ENCODE measurements at regions not wholly inside any gene's neighbourhood (a gene's known extent, or its start where the extent isn't known, plus 50 kb on each side); places are given as distances from the start of the nearest gene placed in this dataset.

DNA sequence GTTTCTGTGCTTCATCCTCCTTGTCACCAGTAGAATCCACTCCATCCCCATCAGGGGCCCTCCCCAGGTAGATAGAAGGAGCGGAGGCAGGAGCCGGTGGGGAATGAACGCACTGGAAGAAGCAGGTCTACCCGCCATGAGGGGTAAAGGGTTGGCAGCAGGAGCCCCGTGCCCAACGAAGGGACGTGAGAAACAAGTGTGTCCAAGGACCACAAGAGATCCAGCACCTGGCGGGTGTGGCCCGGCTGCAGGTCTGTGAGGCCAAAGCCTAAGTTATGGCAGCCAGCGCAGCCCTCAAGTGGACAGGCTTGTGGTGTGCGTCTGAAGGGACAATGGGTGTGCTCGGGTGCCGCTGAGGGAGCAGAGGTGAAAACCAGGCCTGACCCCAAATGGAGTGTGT is 94.3 kb downstream of the IRX2 start:
- DNase-seq (ENCODE audit: low read depth), result no peak

DNA sequence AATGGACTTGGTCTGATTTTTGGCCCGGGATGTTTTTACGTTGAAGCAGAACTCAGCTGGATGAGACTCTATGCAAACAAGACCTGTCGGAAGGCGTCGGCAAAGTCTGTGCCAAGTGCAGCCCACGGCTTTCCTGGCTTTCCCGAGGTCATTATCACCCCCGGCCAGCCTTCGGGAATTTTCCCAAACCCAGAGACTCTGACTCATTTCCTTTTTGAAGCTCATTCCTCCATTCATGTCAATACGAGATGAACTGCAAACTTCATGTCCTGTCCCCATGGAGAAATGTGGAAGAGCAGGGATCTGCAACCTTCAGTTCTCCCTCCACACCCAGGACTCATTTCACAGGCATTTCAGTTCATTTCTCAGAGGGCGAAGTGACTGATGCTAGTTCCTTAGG is 95.3 kb downstream of the IRX2 start:
- no peak for DNase-seq (ENCODE audit: low read depth)

DNA sequence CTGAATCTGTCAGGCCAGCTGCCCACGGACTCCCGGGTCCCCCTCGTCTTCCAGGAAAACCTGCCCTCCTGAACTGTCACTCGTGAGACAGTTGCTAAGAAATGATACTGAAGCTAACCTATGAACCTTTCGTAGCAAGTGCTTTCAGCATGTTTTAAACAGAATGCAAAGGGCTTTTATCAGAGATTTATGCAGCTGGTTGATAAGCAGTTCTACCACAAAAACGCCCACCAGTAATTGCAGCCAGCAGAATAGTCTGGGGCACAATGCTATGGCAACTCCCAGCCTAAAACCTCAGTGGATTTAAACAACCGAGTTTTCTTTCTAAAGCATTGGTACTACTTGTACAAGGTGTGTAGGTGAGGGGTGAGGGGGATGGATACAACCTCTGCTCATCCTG is 97.5 kb downstream of the IRX2 start:
- no peak for DNase-seq (ENCODE audit: low read depth)

DNA sequence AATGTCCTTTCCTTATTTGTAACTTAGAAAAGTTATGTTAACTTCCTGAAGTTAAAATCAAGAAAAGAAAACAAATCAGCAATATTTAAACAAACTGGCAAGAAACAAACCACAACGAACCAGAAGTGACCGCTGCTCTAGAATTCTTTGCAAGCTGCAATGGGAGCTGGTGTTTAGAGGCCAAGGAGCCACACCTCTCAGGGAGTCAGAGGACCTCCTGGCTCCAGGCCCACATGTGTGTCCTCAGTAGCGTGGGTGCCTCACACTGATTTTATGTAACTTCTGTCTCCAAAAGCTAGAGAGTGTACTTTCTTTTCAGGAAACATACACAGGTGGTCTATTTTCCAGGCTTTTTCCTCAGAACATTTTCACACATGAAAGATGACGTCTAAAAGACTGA is 100.4 kb downstream of the IRX2 start:
- no peak for DNase-seq (ENCODE audit: low read depth)

DNA sequence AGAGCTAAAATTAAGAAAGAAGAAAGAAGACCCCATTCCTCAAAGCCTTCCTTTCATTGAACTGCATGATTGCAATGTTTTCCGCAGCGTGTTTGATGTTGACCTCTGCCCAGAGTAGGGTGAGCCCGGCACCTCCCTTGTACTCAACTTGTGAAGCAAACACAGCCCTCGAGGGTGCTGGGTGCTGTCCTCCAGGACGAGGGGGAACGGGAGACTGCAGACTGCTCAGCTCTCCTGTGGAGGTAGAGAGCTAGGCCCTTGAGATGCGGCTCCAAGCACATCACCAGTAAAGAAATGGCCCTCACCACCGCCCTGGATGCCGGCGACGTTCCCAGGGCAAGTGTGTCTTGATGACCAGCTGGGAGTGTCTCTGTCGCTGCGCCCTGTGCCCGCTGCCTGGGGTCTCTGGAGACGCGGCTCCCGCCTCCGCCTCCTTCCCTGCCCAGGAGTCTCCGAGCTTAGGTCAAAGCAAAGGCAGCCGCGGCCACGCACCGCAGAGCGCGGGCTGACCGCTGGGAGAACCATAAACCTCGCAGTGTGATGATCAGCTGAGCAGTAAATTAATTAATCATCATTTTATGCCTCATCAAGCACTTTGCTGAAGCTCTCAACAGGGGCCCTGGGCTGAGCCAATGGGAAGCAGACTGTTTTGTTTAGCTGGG is 108.7 kb downstream of the IRX2 start:
- DNase-seq (ENCODE audit: low read depth), result no peak

DNA sequence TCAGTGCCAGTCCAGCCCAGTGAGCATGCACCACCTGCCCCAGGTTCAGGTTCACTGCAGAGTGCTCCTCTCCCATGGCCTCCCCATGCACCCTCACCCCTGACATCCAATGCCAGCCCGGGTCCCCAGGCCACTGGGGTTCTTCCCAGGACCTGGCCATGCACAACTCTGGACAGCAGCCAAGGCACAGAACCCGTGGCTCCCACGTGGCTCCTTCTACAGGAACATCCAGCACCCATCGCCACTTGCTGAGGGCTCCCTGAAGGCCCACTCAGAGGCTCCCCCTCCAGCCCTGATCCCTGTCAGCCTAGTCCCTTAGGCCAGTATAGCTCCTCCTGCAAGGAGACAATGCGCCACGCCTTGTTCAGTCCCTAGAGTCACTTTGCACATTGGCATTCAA is 110.8 kb downstream of the IRX2 start:
- no peak for DNase-seq (ENCODE audit: low read depth)

DNA sequence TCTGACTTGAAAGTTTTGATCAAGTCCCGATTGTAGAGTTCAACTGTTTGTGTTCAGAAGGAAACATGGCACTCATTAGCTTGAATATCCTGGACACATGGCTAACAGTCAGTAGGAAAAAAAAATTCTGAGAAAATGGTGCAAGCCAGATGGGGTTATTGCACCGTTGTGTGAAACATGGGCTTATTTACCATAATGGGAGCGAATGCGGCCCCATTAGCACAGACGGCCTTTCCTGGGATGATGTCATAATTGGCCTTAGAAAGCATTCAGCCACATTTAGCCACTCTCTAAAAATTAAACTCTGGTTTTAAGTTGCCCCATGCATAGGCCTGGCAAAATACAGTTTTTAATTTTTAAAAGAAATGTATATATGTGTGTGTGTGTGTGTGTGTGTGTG is 112.1 kb downstream of the IRX2 start:
- DNase-seq (ENCODE audit: low read depth), result no peak

DNA sequence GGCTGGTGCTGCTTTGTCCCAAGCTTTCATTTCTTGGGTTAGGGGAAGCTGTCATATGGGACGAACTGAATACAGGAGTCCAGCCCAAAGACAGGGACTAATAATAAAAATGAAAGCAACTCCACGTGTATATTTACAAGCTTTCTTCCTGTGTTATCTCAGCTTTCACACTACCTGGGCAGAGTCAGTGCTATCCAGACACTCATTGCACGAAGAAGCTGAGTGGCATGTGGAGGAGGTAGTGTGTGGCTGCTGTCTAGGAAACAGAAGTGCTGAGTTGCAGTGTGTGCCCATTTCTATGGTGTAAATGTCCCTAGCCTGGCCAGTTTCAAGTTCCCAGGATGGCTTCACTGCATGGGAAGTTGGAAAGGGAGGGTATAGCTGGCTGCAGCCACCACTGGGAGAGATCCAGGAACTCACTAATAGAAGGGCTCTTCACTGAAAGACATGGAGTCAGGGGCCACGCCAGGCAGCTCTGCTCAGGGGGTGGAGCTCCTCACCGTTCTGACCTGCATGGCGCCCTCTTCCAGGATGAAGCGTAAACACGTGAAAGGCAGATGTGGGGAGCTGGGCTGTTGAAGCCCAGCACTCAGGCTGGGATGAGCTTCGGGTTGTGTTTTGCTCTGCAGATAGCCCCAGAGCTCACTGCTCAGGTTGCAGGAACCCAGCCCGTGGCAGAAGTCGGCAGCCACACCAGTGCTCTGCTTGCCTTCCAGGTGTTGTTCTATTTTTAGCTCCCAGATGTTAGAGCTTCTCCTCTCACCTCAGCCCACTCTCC is 116.9 kb downstream of the IRX2 start:
- DNase-seq (ENCODE audit: low read depth), result no peak

DNA sequence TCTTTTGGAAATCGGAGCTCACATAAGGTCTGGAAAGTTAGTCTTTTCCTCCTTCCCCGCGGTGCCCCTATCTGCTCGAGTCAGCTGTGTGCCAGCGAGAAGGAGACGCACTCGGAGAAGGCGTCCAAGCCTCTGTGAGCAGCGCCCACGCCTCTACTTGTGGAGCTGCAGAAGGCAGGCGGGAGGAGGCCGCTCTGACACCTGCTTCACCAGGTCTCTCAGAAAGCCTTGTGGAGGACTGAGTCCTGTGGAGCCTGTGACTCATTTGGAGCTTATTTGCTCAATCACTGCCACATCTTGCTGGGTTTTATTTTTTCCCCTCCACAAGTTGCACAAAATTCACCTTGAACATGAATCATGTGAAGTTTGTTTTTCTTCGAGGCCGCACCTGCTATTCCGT is 117.5 kb downstream of the IRX2 start:
- DNase-seq (ENCODE audit: low read depth), result no peak

DNA sequence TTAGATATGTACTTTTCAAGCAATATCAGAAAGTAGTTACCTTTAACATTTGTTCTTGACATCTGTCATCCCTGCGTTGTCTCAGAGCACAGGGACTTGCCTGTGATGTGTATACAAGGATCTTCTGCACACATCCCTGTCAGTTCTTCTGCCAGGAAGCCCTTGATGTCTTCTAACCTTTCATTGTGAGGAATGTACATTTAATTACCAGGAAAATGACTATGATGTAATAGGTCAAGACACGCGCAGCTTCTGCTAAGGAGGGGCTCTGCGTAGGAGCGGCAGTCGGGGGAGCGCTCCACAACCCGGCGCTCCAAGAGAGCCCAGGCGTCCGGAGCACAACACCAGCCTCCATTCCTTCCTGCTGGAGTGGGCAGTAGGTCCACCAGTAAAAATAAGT is 119.7 kb downstream of the IRX2 start:
- DNase-seq (ENCODE audit: low read depth), result no peak

DNA sequence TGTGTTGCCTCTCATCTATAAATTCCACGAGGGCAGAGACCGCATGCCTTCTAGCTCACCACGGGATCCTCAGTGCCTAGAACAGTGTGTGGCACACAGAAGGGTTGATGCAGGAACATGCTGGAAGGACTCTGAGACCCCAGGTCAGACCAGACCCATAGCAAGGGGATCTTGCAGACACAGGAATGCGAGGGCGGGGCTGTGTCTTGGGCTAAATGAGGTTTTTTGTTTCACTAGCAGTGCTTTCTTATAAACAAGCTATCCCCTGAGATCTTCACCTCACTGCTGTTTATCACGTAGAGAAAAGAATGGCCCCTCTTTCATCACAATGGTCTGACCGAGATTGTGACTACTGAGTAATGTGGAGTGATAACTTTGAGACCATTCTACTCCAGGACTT is 122.4 kb downstream of the IRX2 start:
- no peak for DNase-seq (ENCODE audit: low read depth)

DNA sequence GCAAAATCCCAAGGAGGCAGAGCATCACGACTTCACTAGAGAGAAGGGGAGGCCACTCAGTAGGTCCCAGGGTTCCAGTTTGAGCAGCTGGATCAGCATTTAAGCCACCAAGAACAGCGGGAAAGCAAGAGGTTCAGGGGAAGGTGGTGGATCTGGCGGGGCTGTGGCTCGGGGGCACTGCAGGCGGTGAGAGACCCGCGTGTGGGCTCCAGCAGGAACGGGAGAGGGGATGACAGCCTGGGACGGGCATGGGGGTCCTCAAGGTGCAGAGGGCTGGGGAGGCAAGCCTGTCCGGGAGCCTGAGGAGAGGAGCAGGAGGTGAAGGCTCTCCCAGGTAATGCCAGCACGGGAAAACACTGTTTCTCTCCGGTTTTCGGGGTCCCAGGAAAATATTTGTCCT is 123.6 kb downstream of the IRX2 start:
- DNase-seq (ENCODE audit: low read depth), result no peak

DNA sequence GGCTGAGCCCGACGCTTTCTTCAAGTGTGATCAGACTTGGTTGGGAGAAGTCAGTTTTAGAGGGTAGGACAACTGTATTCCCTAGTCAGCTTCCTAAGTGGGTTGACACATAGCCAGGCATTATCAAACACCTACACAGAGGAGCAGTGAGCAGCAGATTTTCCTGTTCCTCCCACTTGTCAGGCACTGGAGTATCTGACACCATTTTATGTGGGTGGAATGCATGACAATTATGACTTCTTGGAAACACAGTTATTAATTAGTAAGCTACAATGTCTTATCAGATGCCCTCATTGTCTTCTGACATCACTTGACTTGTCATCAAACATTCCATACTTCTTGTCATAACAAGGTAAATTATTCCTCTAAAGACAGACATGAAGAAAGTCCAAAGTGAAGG is 124.9 kb downstream of the IRX2 start:
- no peak for DNase-seq (ENCODE audit: low read depth)

DNA sequence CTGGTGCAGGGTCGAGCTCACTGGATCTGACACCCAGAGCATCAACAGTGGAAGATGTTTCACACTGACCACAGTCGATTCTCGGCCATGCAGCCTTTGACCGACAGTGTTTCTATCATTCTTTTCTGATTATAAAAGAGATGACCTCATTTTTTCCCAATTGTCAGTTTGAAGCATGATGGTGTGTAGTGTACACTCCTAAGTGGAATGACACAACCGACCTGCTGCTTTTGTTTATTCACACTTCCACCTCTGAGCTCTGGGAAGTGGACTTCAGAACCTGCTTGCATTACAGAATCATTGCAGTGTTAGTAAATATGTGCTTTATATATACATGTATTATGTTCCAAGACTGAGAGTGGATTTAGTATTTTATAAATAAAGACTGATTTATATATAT is 128.6 kb downstream of the IRX2 start:
- DNase-seq (ENCODE audit: low read depth), result no peak

DNA sequence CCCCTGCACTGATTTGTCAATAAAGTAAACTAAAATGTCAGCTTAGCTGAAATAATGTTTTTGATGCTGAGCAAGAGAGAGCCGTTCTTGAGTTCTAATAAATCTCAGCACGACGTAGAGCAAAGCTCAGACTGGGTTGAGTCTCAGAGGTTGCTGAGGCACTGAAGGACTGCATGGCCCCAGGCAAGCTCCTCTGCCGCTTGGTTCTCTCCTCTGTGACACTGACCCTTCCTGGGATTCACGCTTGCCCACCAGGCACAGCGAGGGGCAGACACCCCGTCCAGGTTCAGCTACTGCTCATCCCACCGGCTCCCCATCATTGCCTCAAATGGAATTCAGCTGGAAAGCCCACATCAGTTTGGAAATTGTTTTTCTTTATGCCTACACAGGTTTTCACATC is 129.8 kb downstream of the IRX2 start:
- no peak for DNase-seq (ENCODE audit: low read depth)

DNA sequence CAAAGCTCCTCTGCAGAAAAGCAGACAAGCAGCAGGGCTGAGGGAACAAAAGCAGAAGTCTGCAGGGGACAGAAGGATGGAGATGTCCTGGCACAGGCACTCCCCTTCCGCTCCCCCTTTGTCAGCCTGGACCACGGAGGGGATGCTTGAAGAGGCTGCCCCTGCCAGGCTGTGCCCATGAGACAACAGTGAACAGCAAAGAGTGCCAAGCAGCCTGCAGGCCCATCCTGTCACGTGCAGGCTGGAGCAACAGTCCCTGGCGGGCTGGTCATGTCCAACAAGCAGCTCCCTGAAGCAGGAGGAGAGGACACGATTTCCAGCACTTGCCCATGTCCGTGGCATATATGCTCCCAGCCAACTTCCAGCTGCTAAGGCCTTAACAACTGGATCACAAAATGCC is 132.3 kb downstream of the IRX2 start:
- DNase-seq (ENCODE audit: low read depth), result no peak

DNA sequence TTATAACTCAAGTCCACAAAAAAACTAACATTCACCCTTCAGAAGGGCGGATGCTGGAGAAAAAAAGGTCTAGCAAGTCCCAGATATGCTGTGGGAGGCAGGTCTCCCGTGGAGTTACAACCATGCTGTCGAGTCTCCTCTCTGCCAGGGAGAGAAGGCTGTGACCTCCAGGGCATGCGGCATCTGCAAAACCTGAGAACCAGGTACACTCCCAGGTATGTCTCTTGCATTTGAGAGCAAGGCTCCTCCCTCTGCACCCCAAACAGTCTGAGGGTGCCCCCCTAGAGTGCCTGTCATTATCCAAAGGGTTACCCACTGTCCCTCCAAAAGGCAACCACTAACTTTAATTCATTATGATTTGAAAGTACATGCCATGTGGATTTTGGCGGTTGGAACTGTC is 134.0 kb downstream of the IRX2 start:
- no peak for DNase-seq (ENCODE audit: low read depth)

DNA sequence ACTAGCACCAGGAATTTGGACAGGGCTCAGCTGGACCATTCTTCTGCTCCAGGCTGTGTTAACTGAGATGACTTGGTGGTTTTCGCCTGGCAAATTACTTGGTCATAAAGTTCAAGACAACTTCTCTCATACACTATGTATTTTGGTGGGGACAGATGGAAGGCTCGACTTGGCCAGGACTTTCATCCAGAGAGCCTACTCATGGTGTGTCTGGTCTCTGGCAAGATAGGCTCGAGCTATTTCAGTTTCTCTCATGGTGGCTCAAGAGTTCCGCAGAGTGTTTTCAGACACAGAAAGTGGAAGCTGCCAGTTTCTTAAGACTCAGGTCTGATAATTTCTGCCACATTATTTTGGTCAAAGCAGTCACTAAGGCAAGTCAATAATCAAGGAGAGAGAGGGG is 135.6 kb downstream of the IRX2 start:
- no peak for DNase-seq (ENCODE audit: low read depth)

DNA sequence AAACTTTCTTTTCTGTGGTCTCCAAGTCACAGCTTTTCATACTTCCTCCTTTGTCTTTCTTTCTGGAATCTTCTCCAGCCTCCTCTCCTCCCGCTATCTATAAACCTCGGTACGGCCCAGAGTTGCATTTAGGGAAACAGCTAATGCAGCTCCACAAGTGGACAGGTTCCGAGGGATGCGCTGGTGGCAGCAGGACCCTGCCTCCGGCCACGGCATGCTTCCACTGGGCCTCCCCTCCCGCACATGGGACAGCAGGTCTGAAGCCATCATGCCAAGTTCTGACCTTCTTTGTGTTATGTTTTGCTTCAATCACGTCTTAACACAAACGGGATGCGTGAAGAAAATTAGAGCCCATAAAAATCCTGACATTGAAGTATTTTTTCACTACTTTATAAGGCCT is 136.9 kb downstream of the IRX2 start:
- no peak for DNase-seq (ENCODE audit: low read depth)

DNA sequence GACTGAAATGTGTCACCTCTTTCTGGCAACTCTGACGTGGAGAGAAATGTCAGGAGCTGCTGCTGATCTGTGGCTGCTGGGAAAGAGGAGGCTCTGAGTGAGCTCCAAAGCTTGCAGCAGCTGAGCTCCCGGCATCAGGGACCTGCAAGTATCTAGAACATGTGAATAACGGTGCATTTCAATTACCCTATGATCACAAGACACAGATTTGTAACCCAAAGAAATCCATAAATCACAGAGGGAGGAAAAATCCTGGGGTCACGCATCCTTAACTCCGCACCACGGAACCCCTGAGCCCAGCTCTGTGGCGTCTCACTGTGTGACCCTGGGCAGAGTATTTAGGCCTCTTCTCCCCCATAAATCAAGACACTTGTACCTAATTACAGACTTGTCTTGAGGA is 139.8 kb downstream of the IRX2 start:
- DNase-seq (ENCODE audit: low read depth), result no peak

DNA sequence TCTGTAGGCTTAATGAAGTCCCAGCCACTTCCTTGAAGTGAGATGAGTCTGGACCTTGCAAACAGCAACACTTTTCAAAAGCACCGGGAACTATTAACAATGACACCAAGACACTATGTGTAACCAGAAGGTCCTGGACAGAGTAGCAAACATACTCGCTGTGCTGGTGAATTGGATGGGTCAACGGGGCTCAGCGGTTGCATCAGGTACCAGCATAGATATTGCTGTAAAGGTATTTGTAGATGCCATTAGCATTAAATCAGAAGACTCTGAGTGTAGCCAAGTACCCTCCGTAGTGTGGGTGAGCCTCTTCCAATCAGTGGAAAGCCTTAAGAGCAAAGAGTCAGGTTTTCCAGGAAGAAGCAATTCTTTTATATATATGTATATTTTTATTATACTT is 140.5 kb downstream of the IRX2 start:
- no peak for DNase-seq (ENCODE audit: low read depth)

DNA sequence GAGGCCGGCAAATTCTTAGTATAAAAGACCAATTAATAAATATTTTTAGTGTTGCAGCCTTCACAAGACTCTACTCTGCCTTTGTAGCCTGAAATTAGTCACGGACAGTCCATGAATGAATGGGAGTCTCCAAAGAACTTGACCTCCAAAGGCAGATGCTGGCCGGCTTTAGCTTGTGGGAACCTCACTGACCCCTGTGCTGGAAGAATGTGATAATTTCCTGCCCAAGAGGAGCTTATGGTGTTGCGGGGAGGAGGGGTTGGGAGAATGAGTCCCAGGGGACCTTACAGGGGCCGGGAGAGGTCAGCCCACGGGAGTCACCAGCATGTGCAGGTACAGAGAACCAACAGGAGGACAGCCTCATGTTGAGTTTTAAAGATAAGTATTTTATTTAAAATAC is 143.1 kb downstream of the IRX2 start:
- no peak for DNase-seq (ENCODE audit: low read depth)

DNA sequence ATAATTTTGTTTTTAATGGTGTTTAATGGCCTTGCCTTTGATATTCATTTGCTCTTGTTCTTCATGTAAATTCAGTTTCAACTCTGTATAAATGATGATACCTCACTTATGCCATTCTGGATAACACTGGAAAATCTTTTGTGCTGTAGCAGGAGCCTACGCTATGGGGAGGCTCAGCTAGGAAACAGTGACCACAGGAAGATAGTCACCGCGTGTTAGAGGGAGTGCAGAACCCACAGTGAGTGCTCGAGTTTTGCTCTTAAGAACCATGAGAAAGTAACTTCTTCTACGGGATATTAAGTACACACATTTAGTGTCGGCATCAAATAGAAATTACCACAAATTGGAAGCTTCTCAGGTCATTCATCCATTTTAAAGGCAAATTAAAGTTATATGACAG is 143.9 kb downstream of the IRX2 start:
- DNase-seq (ENCODE audit: low read depth), result no peak

DNA sequence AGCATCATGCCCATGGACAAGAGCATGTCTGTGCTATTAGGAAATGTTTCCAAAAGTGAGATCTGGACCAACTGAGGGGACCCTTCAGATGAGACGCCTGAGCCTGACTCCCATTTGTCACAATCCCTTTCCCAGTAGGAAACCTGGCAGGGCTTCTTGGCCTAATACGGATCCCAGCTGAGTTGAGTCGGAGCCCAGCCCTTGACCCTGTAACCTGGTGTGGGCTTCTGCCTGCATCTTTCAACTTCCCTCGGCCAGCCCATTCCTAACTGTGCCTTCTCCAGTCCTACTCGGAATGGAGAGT is 148.3 kb downstream of the IRX2 start:
- DNase-seq (ENCODE audit: low read depth), result no peak

Data from amniotic epithelial cell (primary cell).